ENCODE measurements at regions not wholly inside any gene's neighbourhood (a gene's known extent, or its start where the extent isn't known, plus 50 kb on each side); places are given as distances from the start of the nearest gene placed in this dataset.

DNA sequence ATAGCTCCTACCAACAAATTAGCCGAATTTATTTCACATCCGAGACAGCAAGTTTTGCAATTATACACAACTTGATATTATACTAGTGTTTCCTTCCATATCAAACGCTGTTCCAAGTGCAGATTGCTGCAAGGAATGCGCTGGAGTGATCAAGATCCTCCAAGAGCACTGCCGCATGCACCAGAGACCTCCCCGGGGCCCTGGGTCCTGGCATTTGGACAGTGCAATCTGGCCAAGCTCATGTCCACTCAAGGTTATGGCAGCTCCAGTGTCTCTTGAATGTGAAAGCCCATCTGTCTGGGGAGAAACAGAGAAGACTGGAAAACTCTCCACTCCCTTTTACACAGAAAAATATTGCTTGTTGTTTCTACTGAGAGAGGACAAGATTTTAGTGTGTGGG, 111.9 kb downstream of the HSPH1 start:
- no peak for FAIRE-seq
- no peak overlapping the region for H2AFZ ChIP-seq (ENCODE audit: control insufficient read depth, low read depth, low read length)
- SMC1A ChIA-PET (ENCODE audit: uncharacterized antibody, unreplicated experiment): interaction anchor here (0.6 to 1.4 kb wide), 3 partner anchors 24 to 143 kb away, joined by 3 to 4 read pairs (median 3); no protein-coding TSS in a partner anchor
- no peak overlapping the region for H3K4me3 ChIP-seq
- intact Hi-C loops (cut with micrococcal nuclease; ENCODE audit: unreplicated experiment) (loop anchor here (10.0 kb wide), 1 partner anchor 375 kb away; no protein-coding TSS in a partner anchor), in situ Hi-C loops (cut with MboI) (no loop called here)
- H3K9ac ChIP-seq (ENCODE audit: control insufficient read depth, insufficient read depth, low read length): no peak overlapping the region
- H3K36me3 ChIP-seq (ENCODE audit: control insufficient read depth in 2 of 2, insufficient read depth in 2 of 2, low read length in 1 of 2): no peaks in the 10 kb centered on the region
- TF ChIP-seq ATF7 (IDR thresholded peaks at IDR 0.05; ENCODE audit: low read depth): no peak
- no peak for TF ChIP-seq BRCA1 (IDR thresholded peaks at IDR 0.05; ENCODE audit: low read depth, low read length)
- TF ChIP-seq JUNB (IDR thresholded peaks at IDR 0.05): no peak
- TF ChIP-seq, protein P1, sequence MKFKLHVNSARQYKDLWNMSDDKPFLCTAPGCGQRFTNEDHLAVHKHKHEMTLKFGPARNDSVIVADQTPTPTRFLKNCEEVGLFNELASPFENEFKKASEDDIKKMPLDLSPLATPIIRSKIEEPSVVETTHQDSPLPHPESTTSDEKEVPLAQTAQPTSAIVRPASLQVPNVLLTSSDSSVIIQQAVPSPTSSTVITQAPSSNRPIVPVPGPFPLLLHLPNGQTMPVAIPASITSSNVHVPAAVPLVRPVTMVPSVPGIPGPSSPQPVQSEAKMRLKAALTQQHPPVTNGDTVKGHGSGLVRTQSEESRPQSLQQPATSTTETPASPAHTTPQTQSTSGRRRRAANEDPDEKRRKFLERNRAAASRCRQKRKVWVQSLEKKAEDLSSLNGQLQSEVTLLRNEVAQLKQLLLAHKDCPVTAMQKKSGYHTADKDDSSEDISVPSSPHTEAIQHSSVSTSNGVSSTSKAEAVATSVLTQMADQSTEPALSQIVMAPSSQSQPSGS (IDR thresholded peaks at IDR 0.05; ENCODE audit: low read length): no peak
- TF ChIP-seq TAF1 (IDR thresholded peaks at IDR 0.05; ENCODE audit: borderline replicate concordance, low read depth, low read length): no peak
- TF ChIP-seq, protein P2, sequence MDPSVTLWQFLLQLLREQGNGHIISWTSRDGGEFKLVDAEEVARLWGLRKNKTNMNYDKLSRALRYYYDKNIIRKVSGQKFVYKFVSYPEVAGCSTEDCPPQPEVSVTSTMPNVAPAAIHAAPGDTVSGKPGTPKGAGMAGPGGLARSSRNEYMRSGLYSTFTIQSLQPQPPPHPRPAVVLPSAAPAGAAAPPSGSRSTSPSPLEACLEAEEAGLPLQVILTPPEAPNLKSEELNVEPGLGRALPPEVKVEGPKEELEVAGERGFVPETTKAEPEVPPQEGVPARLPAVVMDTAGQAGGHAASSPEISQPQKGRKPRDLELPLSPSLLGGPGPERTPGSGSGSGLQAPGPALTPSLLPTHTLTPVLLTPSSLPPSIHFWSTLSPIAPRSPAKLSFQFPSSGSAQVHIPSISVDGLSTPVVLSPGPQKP (IDR thresholded peaks at IDR 0.05; ENCODE audit: low read depth, low read length): no peak
- TF ChIP-seq, protein P3, sequence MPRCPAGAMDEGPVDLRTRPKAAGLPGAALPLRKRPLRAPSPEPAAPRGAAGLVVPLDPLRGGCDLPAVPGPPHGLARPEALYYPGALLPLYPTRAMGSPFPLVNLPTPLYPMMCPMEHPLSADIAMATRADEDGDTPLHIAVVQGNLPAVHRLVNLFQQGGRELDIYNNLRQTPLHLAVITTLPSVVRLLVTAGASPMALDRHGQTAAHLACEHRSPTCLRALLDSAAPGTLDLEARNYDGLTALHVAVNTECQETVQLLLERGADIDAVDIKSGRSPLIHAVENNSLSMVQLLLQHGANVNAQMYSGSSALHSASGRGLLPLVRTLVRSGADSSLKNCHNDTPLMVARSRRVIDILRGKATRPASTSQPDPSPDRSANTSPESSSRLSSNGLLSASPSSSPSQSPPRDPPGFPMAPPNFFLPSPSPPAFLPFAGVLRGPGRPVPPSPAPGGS (IDR thresholded peaks at IDR 0.05; ENCODE audit: borderline replicate concordance, insufficient read depth, low read depth, low read length, poor library complexity, severe bottlenecking): no peak
- TF ChIP-seq, protein P4, sequence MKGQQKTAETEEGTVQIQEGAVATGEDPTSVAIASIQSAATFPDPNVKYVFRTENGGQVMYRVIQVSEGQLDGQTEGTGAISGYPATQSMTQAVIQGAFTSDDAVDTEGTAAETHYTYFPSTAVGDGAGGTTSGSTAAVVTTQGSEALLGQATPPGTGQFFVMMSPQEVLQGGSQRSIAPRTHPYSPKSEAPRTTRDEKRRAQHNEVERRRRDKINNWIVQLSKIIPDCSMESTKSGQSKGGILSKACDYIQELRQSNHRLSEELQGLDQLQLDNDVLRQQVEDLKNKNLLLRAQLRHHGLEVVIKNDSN (IDR thresholded peaks at IDR 0.05; ENCODE audit: borderline replicate concordance, extremely low read length, insufficient read depth, low read depth, low read length): no peak
- no peak for TF ChIP-seq ETV6 (conservative IDR thresholded peaks at IDR 0.05 in 1 of 2, IDR thresholded peaks at IDR 0.05 in 1 of 2; ENCODE audit: borderline replicate concordance in 1 of 2, low read depth in 1 of 2)
- TF ChIP-seq RUNX3 (IDR thresholded peaks at IDR 0.05; ENCODE audit: low read length): no peak
- TF ChIP-seq PML (IDR thresholded peaks at IDR 0.05; ENCODE audit: low read length): no peak
- no peak for TF ChIP-seq CBX5 (IDR thresholded peaks at IDR 0.05; ENCODE audit: low read depth)
- H3K27ac ChIP-seq (ENCODE audit: control insufficient read depth, insufficient read depth): no peak overlapping the region
- DNase-seq (ENCODE audit: low read depth, low spot score): no peak
- no peaks in the 10 kb centered on the region for H3K79me2 ChIP-seq (ENCODE audit: control insufficient read depth, insufficient read depth, low read length)
- H4K20me1 ChIP-seq (ENCODE audit: control insufficient read depth, insufficient read depth): no peaks in the 10 kb centered on the region
- ATAC-seq: no peak
- H3K4me2 ChIP-seq (ENCODE audit: control insufficient read depth, insufficient read depth): no peak overlapping the region
- POLR2A ChIA-PET: no interaction called here
- BruUV-seq (replicated peaks): no TSS peak
- no peaks in the 10 kb centered on the region for H3K27me3 ChIP-seq (replicated peaks in 1 of 2; ENCODE audit: control insufficient read depth in 2 of 2, insufficient read depth in 2 of 2, low read length in 1 of 2)
- H3K4me1 ChIP-seq (ENCODE audit: control insufficient read depth, insufficient read depth, low read length): peaks cover 15% of the 10 kb centered on the region
- no peaks in the 10 kb centered on the region; the same call in 2 of the 3 replicates for H3K9me3 ChIP-seq (replicated peaks; ENCODE audit: control insufficient read depth, insufficient read depth, low read length)
- RAD21 ChIA-PET (ENCODE audit: unreplicated experiment): interaction anchor here (1.9 kb wide), 1 partner anchor 57 kb away, joined by 5 read pairs; no protein-coding TSS in a partner anchor
- CTCF ChIA-PET: interaction anchor here (0.6 to 1.3 kb wide), 3 partner anchors 10 to 271 kb away, joined by 3 to 6 read pairs (median 3); no protein-coding TSS in a partner anchor
- WGBS (ENCODE audit: insufficient coverage, insufficient replicate concordance, low lambda C conversion rate, missing lambda C conversion rate): 59% methylated on average over 6 of the region's 6 CpGs

Data from GM12878 (cell line).